GM23338 (cell line): ENCODE measurements at regions not wholly inside any gene's neighbourhood (a gene's known extent, or its start where the extent isn't known, plus 50 kb on each side); places are given as distances from the start of the nearest gene placed in this dataset.

ENCODE experiments used
- ATAC-seq: fragments of 200-7000 bp; cut with Tn5 transposase; 3 replicates; pipeline ENCODE4 v1.9.1; 2020
- DNase-seq: peaks from one replicate; pipeline ENCODE4 v3.0.0-alpha.2; 2015; ENCODE audit warnings: low spot score
- H2AFZ ChIP-seq: fragments of 200-600 bp; sonication (generic); 2 replicates; pipeline ENCODE4 v1.8.0; 2016; ENCODE audit warnings: antibody characterized with exemption, mild to moderate bottlenecking, moderate library complexity
- H3F3A ChIP-seq: fragments of 200-600 bp; sonication (generic); replicated peaks from 2 replicates; pipeline ENCODE4 v1.8.0; 2017; ENCODE audit warnings: antibody characterized with exemption, mixed run types, low read depth
- H3K27ac ChIP-seq: fragments of 200-600 bp; sonication (generic); 2 replicates; pipeline ENCODE4 v1.6.1; 2016; ENCODE audit warnings: low read depth
- H3K27me3 ChIP-seq: fragments of 200-600 bp; sonication (generic); 2 replicates; pipeline ENCODE4 v1.8.0; 2016; ENCODE audit warnings: mild to moderate bottlenecking, mixed run types, moderate library complexity; ENCODE audit not compliant: insufficient read depth
- H3K36me3 ChIP-seq: fragments of 200-600 bp; sonication (generic); 2 replicates; pipeline ENCODE4 v1.8.0; 2016; ENCODE audit warnings: mild to moderate bottlenecking; ENCODE audit not compliant: insufficient read depth
- H3K4me1 ChIP-seq: fragments of 200-600 bp; sonication (generic); 2 replicates; pipeline ENCODE4 v1.8.0; 2016; ENCODE audit warnings: mild to moderate bottlenecking, moderate library complexity; ENCODE audit not compliant: insufficient read depth
- H3K4me2 ChIP-seq: fragments of 200-600 bp; sonication (generic); 2 replicates; pipeline ENCODE4 v1.7.1; 2017; ENCODE audit warnings: mixed run types
- H3K4me3 ChIP-seq: fragments of 200-600 bp; sonication (generic); 2 replicates; pipeline ENCODE4 v1.6.1; 2016; ENCODE audit warnings: mixed run types
- H3K79me2 ChIP-seq: fragments of 200-600 bp; sonication (generic); replicated peaks from 2 replicates; pipeline ENCODE4 v1.8.0; 2017; ENCODE audit warnings: mild to moderate bottlenecking; ENCODE audit not compliant: insufficient read depth
- H3K9me2 ChIP-seq: fragments of 200-600 bp; sonication (generic); 2 replicates; pipeline ENCODE4 v1.8.0; 2017; ENCODE audit not compliant: insufficient read depth
- H4K20me1 ChIP-seq: fragments of 200-600 bp; sonication (generic); replicated peaks from 2 replicates; pipeline ENCODE4 v1.8.0; 2017; ENCODE audit warnings: mild to moderate bottlenecking; ENCODE audit not compliant: insufficient read depth
- H3K27ac Mint-ChIP-seq: 2 replicates; pipeline ENCODE4 v1.8.0; 2020; ENCODE audit warnings: inconsistent platforms, mild to moderate bottlenecking, moderate library complexity, mixed read lengths
- H3K27me3 Mint-ChIP-seq: 3 replicates; pipeline ENCODE4 v1.8.0; 2022; ENCODE audit warnings: low read depth, mild to moderate bottlenecking, moderate library complexity, mixed read lengths, inconsistent platforms; ENCODE audit not compliant: insufficient read depth, poor library complexity
- H3K36me3 Mint-ChIP-seq: 3 replicates; pipeline ENCODE4 v1.8.0; 2021; ENCODE audit warnings: low read depth, mild to moderate bottlenecking, inconsistent platforms, moderate library complexity, mixed read lengths
- H3K4me1 Mint-ChIP-seq: 3 replicates; pipeline ENCODE4 v1.8.0; 2020; ENCODE audit warnings: mild to moderate bottlenecking, inconsistent platforms, mixed read lengths
- H3K4me3 Mint-ChIP-seq: 3 replicates; pipeline ENCODE4 v1.8.0; 2021; ENCODE audit warnings: moderate library complexity, mild to moderate bottlenecking, inconsistent platforms, mixed read lengths
- H3K9me3 Mint-ChIP-seq: 3 replicates; pipeline ENCODE4 v1.8.0; 2020; ENCODE audit warnings: moderate library complexity, mild to moderate bottlenecking, inconsistent platforms, mixed read lengths
- CREB1 ChIP-seq: fragments of 250-450 bp; sonication (Bioruptor Pico); IDR thresholded peaks from 2 replicates; pipeline ENCODE4 v1.5.0; 2020; ENCODE audit warnings: low read depth, mild to moderate bottlenecking, moderate library complexity
- CTCF ChIP-seq, 2 experiments: fragments of 200-600 bp in 1 of 2; sonication (generic) in 1 of 2; conservative IDR thresholded peaks; 2 replicates each; pipeline versions ENCODE4 v1.5.1 to v1.6.1; 2016 to 2017; ENCODE audit warnings: antibody characterized with exemption in 2 of 2, low read depth in 2 of 2, mild to moderate bottlenecking in 2 of 2, moderate library complexity in 1 of 2
- ETS1 ChIP-seq: IDR thresholded peaks from 2 replicates; pipeline ENCODE4 v1.6.1; 2016; ENCODE audit warnings: antibody characterized with exemption
- EZH2 ChIP-seq: fragments of 200-600 bp; sonication (generic); IDR thresholded peaks from one replicate; pipeline ENCODE4 v1.8.0; 2017; ENCODE audit warnings: antibody characterized with exemption, mild to moderate bottlenecking, low read depth; ENCODE audit not compliant: unreplicated experiment
- EZH2phosphoT487 ChIP-seq: fragments of 200-600 bp; sonication (generic); IDR thresholded peaks from one replicate; pipeline ENCODE4 v1.8.1; 2018; ENCODE audit warnings: antibody characterized with exemption; ENCODE audit not compliant: unreplicated experiment
- JUNB ChIP-seq: IDR thresholded peaks from one replicate; pipeline ENCODE4 v1.6.1; 2016; ENCODE audit warnings: antibody characterized with exemption; ENCODE audit not compliant: unreplicated experiment
- NANOG ChIP-seq: IDR thresholded peaks from 2 replicates; pipeline ENCODE4 v1.6.1; 2016; ENCODE audit warnings: antibody characterized with exemption, borderline replicate concordance
- POLR2AphosphoS5 ChIP-seq: IDR thresholded peaks from 2 replicates; pipeline ENCODE4 v1.6.1; 2016; ENCODE audit warnings: antibody characterized with exemption, low read depth
- REST ChIP-seq: IDR thresholded peaks from one replicate; pipeline ENCODE4 v1.6.1; 2018; ENCODE audit warnings: antibody characterized with exemption; ENCODE audit not compliant: unreplicated experiment
- STAT1 ChIP-seq: IDR thresholded peaks from one replicate; pipeline ENCODE4 v1.6.1; 2016; ENCODE audit warnings: antibody characterized with exemption; ENCODE audit not compliant: unreplicated experiment
- ZNF114 ChIP-seq: fragments of 250-450 bp; sonication (Bioruptor Pico); IDR thresholded peaks from 2 replicates; pipeline ENCODE4 v1.5.0; 2020; ENCODE audit warnings: mild to moderate bottlenecking, moderate library complexity
- ZNF331 ChIP-seq: fragments of 250-450 bp; sonication (Bioruptor Pico); IDR thresholded peaks from 2 replicates; pipeline ENCODE4 v1.5.0; 2020; ENCODE audit warnings: low read depth, mild to moderate bottlenecking, moderate library complexity
- ZNF462 ChIP-seq: fragments of 250-450 bp; sonication (Bioruptor Pico); IDR thresholded peaks from 2 replicates; pipeline ENCODE4 v1.5.0; 2020; ENCODE audit warnings: mild to moderate bottlenecking, moderate library complexity

GRCh38 chr11:88431675-88432341 lies 94.3 kb upstream of the CTSC start:
- no peak for ATAC-seq
- no peak overlapping the region for H3K4me3 Mint-ChIP-seq

More at GRCh38 chr11:88431675-88432341, 94.3 kb upstream of the CTSC start:
- H4K20me1 ChIP-seq, result no peaks in the 10 kb centered on the region
- Mint-ChIP-seq H3K27me3 (no peaks in the 10 kb centered on the region), H3K36me3 (peaks cover 8% of the 10 kb centered on the region), H3K4me1 (peaks cover 32% of the 10 kb centered on the region), H3K27ac (no peak overlapping the region), H3K9me3 (peaks cover 13% of the 10 kb centered on the region)
- no peak overlapping the region for H3K4me2 ChIP-seq
- peaks cover 2% of the 10 kb centered on the region; the same call in 1 of the 2 replicates for H3K9me2 ChIP-seq
- H3K4me1 ChIP-seq, result peaks cover 13% of the 10 kb centered on the region
- no peak overlapping the region for H3K27ac ChIP-seq
- no peak for DNase-seq
- no peak overlapping the region for H2AFZ ChIP-seq
- no peaks in the 10 kb centered on the region for H3K27me3 ChIP-seq
- H3F3A ChIP-seq, result no peaks in the 10 kb centered on the region
- H3K36me3 ChIP-seq, result no peaks in the 10 kb centered on the region
- H3K4me3 ChIP-seq, result no peak overlapping the region
- no peaks in the 10 kb centered on the region for H3K79me2 ChIP-seq
- TF ChIP-seq ETS1, result no peak
- TF ChIP-seq NANOG, result no peak
- TF ChIP-seq ZNF462 (CRISPR knock-in tag), result no peak
- TF ChIP-seq REST, result no peak
- TF ChIP-seq EZH2, result no peak
- no peak for TF ChIP-seq STAT1
- no peak for TF ChIP-seq CREB1
- no peak for TF ChIP-seq CTCF (conservative IDR thresholded peaks at IDR 0.05; ENCODE audit: low read depth in 2 of 2)
- TF ChIP-seq EZH2phosphoT487, result no peak
- TF ChIP-seq ZNF114, result no peak
- TF ChIP-seq JUNB, result no peak
- TF ChIP-seq POLR2AphosphoS5, result no peak
- TF ChIP-seq ZNF331, result no peak
